Adrenal gland (tissue), 5 donors: ENCODE measurements at regions not wholly inside any gene's neighbourhood (a gene's known extent, or its start where the extent isn't known, plus 50 kb on each side); places are given as distances from the start of the nearest gene placed in this dataset.

Experiments used
- CTCF ChIP-seq, 6 experiments: fragments of 450-650 bp in 4 of 6; fragments of 200-600 bp in 2 of 6; sonication (generic) in 1 of 6; IDR thresholded peaks; 1 replicate in 5 of 6; 2 replicates in 1 of 6; pipeline versions ENCODE4 v1.5.1 to v1.8.0; 2016 to 2021; ENCODE audit warnings: antibody characterized with exemption in 6 of 6, mild to moderate bottlenecking in 2 of 6, moderate library complexity in 1 of 6
- POLR2A ChIP-seq, 2 donors: fragments of 450-650 bp; IDR thresholded peaks; one replicate each; pipeline ENCODE4 v1.6.1; 2017; ENCODE audit warnings: antibody characterized with exemption in 2 of 2, mild to moderate bottlenecking in 2 of 2, moderate library complexity in 1 of 2
- donor health status: DM: no; HTN: no; CAD: no.

GRCh38 chr21:27122686-27123085 is 155.8 kb upstream of the ADAMTS5 start:
- TF ChIP-seq CTCF (IDR thresholded peaks at IDR 0.05) (no peak), POLR2A (IDR thresholded peaks at IDR 0.05) (no peak)
